ENCODE measurements at regions not wholly inside any gene's neighbourhood (a gene's known extent, or its start where the extent isn't known, plus 50 kb on each side); places are given as distances from the start of the nearest gene placed in this dataset.

DNA sequence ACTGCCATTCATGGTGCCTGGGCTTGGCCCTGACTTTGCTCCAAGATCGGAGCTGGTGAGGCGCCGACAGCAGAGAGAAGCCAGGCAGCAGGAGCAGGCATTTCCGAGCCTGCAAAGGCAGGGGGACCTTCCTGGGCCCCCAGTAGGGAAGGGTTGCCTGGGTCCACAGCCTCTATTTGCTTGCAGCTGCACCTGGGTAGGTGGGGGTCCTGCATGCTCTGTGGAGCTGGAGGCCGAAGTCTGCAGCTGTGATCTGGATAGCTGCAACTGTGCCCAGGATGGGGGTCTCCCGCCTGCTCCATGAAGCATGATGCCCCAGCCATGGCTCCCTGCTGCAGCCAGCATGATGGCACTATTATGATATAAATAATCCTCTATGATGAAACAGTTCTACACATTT lies 2144.2 kb downstream of the PCDH9 start (continued):
- TF ChIP-seq, protein P1, sequence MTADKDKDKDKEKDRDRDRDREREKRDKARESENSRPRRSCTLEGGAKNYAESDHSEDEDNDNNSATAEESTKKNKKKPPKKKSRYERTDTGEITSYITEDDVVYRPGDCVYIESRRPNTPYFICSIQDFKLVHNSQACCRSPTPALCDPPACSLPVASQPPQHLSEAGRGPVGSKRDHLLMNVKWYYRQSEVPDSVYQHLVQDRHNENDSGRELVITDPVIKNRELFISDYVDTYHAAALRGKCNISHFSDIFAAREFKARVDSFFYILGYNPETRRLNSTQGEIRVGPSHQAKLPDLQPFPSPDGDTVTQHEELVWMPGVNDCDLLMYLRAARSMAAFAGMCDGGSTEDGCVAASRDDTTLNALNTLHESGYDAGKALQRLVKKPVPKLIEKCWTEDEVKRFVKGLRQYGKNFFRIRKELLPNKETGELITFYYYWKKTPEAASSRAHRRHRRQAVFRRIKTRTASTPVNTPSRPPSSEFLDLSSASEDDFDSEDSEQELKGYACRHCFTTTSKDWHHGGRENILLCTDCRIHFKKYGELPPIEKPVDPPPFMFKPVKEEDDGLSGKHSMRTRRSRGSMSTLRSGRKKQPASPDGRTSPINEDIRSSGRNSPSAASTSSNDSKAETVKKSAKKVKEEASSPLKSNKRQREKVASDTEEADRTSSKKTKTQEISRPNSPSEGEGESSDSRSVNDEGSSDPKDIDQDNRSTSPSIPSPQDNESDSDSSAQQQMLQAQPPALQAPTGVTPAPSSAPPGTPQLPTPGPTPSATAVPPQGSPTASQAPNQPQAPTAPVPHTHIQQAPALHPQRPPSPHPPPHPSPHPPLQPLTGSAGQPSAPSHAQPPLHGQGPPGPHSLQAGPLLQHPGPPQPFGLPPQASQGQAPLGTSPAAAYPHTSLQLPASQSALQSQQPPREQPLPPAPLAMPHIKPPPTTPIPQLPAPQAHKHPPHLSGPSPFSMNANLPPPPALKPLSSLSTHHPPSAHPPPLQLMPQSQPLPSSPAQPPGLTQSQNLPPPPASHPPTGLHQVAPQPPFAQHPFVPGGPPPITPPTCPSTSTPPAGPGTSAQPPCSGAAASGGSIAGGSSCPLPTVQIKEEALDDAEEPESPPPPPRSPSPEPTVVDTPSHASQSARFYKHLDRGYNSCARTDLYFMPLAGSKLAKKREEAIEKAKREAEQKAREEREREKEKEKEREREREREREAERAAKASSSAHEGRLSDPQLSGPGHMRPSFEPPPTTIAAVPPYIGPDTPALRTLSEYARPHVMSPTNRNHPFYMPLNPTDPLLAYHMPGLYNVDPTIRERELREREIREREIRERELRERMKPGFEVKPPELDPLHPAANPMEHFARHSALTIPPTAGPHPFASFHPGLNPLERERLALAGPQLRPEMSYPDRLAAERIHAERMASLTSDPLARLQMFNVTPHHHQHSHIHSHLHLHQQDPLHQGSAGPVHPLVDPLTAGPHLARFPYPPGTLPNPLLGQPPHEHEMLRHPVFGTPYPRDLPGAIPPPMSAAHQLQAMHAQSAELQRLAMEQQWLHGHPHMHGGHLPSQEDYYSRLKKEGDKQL (CRISPR knock-in tag; IDR thresholded peaks at IDR 0.05; ENCODE audit: low read depth) = no peak
- TF ChIP-seq FOXC1 (CRISPR knock-in tag; IDR thresholded peaks at IDR 0.05; ENCODE audit: borderline replicate concordance) (no peak), ZNF761 (CRISPR knock-in tag; conservative IDR thresholded peaks at IDR 0.05) (no peak), SP1 (IDR thresholded peaks at IDR 0.05) (no peak), SP1 (CRISPR knock-in tag; IDR thresholded peaks at IDR 0.05) (no peak)
- TF ChIP-seq, protein P2, sequence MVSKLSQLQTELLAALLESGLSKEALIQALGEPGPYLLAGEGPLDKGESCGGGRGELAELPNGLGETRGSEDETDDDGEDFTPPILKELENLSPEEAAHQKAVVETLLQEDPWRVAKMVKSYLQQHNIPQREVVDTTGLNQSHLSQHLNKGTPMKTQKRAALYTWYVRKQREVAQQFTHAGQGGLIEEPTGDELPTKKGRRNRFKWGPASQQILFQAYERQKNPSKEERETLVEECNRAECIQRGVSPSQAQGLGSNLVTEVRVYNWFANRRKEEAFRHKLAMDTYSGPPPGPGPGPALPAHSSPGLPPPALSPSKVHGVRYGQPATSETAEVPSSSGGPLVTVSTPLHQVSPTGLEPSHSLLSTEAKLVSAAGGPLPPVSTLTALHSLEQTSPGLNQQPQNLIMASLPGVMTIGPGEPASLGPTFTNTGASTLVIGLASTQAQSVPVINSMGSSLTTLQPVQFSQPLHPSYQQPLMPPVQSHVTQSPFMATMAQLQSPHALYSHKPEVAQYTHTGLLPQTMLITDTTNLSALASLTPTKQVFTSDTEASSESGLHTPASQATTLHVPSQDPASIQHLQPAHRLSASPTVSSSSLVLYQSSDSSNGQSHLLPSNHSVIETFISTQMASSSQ (IDR thresholded peaks at IDR 0.05; ENCODE audit: low read depth) = no peak
- TF ChIP-seq, protein P2 (CRISPR knock-in tag; IDR thresholded peaks at IDR 0.05; ENCODE audit: borderline replicate concordance) = no peak
